Hepatocyte (in vitro differentiated cells): ENCODE measurements at regions not wholly inside any gene's neighbourhood (a gene's known extent, or its start where the extent isn't known, plus 50 kb on each side); places are given as distances from the start of the nearest gene placed in this dataset.

ENCODE experiments used
- DNase-seq: peaks from one replicate; pipeline ENCODE4 v3.0.0-alpha.2; 2016; ENCODE audit warnings: low spot score
- H2AFZ ChIP-seq: fragments of 200-600 bp; sonication (generic); 2 replicates; pipeline ENCODE4 v1.6.0; 2016; ENCODE audit warnings: antibody characterized with exemption, mild to moderate bottlenecking
- H3K27ac ChIP-seq: fragments of 200-600 bp; sonication (generic); 2 replicates; pipeline ENCODE4 v1.5.1; 2016; ENCODE audit warnings: mild to moderate bottlenecking
- H3K27me3 ChIP-seq: fragments of 200-600 bp; sonication (generic); 2 replicates; pipeline ENCODE4 v1.6.1; 2016
- H3K36me3 ChIP-seq: fragments of 200-600 bp; sonication (generic); replicated peaks from 2 replicates; pipeline ENCODE4 v1.5.1; 2016; ENCODE audit warnings: low read depth; ENCODE audit not compliant: insufficient read depth
- H3K4me1 ChIP-seq: fragments of 200-600 bp; sonication (generic); 2 replicates; pipeline ENCODE4 v1.5.1; 2016; ENCODE audit warnings: mild to moderate bottlenecking, moderate library complexity; ENCODE audit not compliant: insufficient read depth
- H3K4me2 ChIP-seq: fragments of 200-600 bp; sonication (generic); 2 replicates; pipeline ENCODE4 v1.6.0; 2016
- H3K4me3 ChIP-seq: fragments of 200-600 bp; sonication (generic); 2 replicates; pipeline ENCODE4 v1.5.1; 2016; ENCODE audit warnings: mild to moderate bottlenecking
- H3K79me2 ChIP-seq: fragments of 200-600 bp; sonication (generic); 2 replicates; pipeline ENCODE4 v1.6.0; 2017; ENCODE audit warnings: mild to moderate bottlenecking
- H3K9me2 ChIP-seq: fragments of 200-600 bp; sonication (generic); replicated peaks from 2 replicates; pipeline ENCODE4 v1.6.0; 2017; ENCODE audit warnings: mild to moderate bottlenecking; ENCODE audit not compliant: insufficient read depth
- H3K9me3 ChIP-seq: fragments of 200-600 bp; sonication (generic); 2 replicates; pipeline ENCODE4 v1.5.1; 2016; ENCODE audit warnings: low read depth, mild to moderate bottlenecking
- H4K20me1 ChIP-seq: fragments of 200-600 bp; sonication (generic); 2 replicates; pipeline ENCODE4 v1.6.0; 2016; ENCODE audit warnings: mild to moderate bottlenecking; ENCODE audit not compliant: insufficient read depth, poor library complexity, severe bottlenecking
- EZH2 ChIP-seq: fragments of 200-600 bp; sonication (generic); IDR thresholded peaks from 2 replicates; pipeline ENCODE4 v1.6.1; 2016; ENCODE audit warnings: antibody characterized with exemption, mild to moderate bottlenecking, borderline replicate concordance
- EZH2phosphoT487 ChIP-seq: fragments of 200-600 bp; sonication (generic); IDR thresholded peaks from one replicate; pipeline ENCODE4 v1.6.1; 2018; ENCODE audit warnings: antibody characterized with exemption, mild to moderate bottlenecking, low read depth, moderate library complexity; ENCODE audit not compliant: unreplicated experiment, severe bottlenecking
- WGBS: methylation state at CpG from one replicate; pipeline ENCODE4 v1.1.6; 2016; ENCODE audit warnings: low lambda C conversion rate; ENCODE audit errors: missing lambda C conversion rate; 5-methylcytosine and 5-hydroxymethylcytosine counted together
- TF ChIP-seq, protein P1 (sequence below): fragments of 200-600 bp; sonication (generic); IDR thresholded peaks from 2 replicates; pipeline ENCODE4 v1.5.1; 2016; ENCODE audit warnings: antibody characterized with exemption, mild to moderate bottlenecking; ENCODE audit not compliant: poor library complexity

DNA sequence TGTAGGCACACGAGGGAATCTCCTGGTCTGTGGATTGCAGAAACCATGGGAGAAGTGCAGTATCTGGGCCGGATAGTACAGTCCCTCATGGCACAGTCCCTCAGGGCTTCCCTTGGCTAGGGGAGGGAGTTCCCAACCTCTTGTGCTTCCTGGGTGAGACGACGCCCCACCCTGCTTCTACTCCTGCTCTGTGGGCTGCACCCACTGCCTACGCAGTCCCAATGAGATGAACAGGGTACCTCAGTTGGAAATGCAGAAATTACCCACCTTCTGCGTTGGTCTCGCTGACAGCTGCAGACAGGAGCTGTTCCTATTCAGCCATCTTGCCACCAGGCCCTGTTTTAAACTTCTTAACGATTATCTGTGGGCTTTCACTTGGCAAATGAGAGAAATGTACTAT is 157.2 kb upstream of the CARD18 start:
- WGBS = 94% methylated on average over 8 of the region's 8 CpGs

DNA sequence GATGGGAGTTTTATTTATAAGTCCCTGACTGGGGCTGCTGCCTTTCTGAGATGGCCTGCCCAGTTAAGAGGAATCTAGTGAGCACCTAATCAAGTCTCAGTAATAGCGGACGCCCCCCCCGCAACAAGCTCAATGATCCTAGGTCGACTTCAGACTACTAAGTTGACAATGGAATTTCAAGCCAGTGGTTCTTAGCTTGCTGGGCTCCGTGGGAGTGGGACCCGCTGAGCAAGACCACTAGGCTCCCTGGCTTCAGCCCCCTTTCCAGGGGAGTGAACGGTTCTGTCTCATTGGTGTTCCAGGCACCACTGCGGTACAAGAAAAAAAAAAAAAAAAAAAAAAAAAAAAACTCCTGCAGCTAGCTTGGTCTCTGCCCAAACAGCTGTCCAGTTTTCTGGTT is 156.8 kb upstream of the CARD18 start:
- no peak overlapping the region for H3K4me3 ChIP-seq
- no peaks in the 10 kb centered on the region for H3K36me3 ChIP-seq
- DNase-seq = no peak
- no peaks in the 10 kb centered on the region for H3K27me3 ChIP-seq
- no peaks in the 10 kb centered on the region for H3K9me3 ChIP-seq
- H2AFZ ChIP-seq = no peak overlapping the region
- no peaks in the 10 kb centered on the region for H3K79me2 ChIP-seq
- no peaks in the 10 kb centered on the region for H3K9me2 ChIP-seq
- TF ChIP-seq EZH2 = no peak
- TF ChIP-seq, protein P1, sequence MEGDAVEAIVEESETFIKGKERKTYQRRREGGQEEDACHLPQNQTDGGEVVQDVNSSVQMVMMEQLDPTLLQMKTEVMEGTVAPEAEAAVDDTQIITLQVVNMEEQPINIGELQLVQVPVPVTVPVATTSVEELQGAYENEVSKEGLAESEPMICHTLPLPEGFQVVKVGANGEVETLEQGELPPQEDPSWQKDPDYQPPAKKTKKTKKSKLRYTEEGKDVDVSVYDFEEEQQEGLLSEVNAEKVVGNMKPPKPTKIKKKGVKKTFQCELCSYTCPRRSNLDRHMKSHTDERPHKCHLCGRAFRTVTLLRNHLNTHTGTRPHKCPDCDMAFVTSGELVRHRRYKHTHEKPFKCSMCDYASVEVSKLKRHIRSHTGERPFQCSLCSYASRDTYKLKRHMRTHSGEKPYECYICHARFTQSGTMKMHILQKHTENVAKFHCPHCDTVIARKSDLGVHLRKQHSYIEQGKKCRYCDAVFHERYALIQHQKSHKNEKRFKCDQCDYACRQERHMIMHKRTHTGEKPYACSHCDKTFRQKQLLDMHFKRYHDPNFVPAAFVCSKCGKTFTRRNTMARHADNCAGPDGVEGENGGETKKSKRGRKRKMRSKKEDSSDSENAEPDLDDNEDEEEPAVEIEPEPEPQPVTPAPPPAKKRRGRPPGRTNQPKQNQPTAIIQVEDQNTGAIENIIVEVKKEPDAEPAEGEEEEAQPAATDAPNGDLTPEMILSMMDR = no peak
- TF ChIP-seq EZH2phosphoT487 = no peak
- no peak overlapping the region for H3K4me2 ChIP-seq
- H4K20me1 ChIP-seq = no peaks in the 10 kb centered on the region
- no peak overlapping the region for H3K27ac ChIP-seq
- WGBS = 96% methylated on average over 7 of the region's 8 CpGs
- H3K4me1 ChIP-seq = no peaks in the 10 kb centered on the region

More for the DNA sequence above, 157.2 kb upstream of the CARD18 start:
- Histone ChIP-seq H2AFZ (no peak overlapping the region), H3K27ac (no peak overlapping the region), H3K9me3 (no peaks in the 10 kb centered on the region), H3K36me3 (no peaks in the 10 kb centered on the region), H3K4me1 (no peaks in the 10 kb centered on the region), H3K79me2 (no peaks in the 10 kb centered on the region), H3K9me2 (no peaks in the 10 kb centered on the region), H3K27me3 (no peaks in the 10 kb centered on the region), H4K20me1 (no peaks in the 10 kb centered on the region), H3K4me3 (no peak overlapping the region), H3K4me2 (no peak overlapping the region)
- TF ChIP-seq EZH2 = no peak
- TF ChIP-seq, protein P1 = no peak
- no peak for TF ChIP-seq EZH2phosphoT487
- no peak for DNase-seq

DNA sequence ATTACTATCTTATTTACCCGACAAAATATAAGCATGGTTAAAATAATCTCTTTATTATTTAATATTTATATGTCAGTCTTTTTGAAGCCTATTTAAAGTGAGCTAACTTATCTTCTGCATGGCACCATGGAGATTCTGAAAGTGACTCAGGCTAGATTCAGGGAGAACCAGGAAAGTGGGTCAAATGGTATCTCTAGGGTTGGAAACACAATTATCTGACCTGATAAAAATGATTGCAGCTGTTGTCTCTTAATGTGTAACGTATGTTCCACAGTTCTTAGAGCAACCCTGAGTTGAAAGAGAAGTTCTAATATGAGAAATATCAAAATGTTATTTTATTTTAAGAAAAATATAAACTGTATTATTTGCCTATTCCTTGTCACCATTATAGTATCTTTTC is 143.1 kb upstream of the CARD18 start:
- H2AFZ ChIP-seq = no peak overlapping the region
- H3K4me3 ChIP-seq = no peak overlapping the region
- no peak overlapping the region for H3K4me2 ChIP-seq
- no peak for DNase-seq
- H3K27ac ChIP-seq = no peak overlapping the region
- H3K9me2 ChIP-seq = no peaks in the 10 kb centered on the region
- no peaks in the 10 kb centered on the region for H3K79me2 ChIP-seq
- no peak for TF ChIP-seq EZH2
- TF ChIP-seq, protein P1 = no peak
- no peak for TF ChIP-seq EZH2phosphoT487
- no peaks in the 10 kb centered on the region for H3K36me3 ChIP-seq
- no peaks in the 10 kb centered on the region for H4K20me1 ChIP-seq
- 73% methylated on average over 2 of the region's 2 CpGs for WGBS
- no peaks in the 10 kb centered on the region for H3K9me3 ChIP-seq
- H3K4me1 ChIP-seq = no peaks in the 10 kb centered on the region
- no peaks in the 10 kb centered on the region for H3K27me3 ChIP-seq

DNA sequence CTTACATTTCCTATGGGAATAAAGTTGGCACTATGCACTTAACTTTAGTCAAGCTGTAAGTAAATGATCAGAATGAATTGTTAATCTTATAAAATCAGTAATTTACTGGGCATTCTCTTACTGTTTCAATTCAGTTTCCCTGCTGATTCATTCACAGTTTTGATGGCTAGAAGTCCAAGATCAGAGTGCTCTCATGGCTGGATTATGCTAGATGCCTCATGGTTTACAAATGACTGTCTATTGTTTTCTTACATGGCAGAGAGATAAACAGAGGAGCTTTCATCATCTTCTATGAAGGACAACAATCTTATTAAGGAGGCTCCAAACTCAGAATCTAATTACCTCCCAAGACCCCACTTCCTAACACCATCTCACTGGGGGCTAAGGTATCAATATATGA is 135.1 kb upstream of the CARD18 start:
- TF ChIP-seq EZH2phosphoT487 (no peak), EZH2 (no peak)
- TF ChIP-seq, protein P1 = no peak
- Histone ChIP-seq H3K27ac (no peak overlapping the region), H3K4me2 (no peak overlapping the region), H3K9me3 (no peaks in the 10 kb centered on the region), H3K79me2 (no peaks in the 10 kb centered on the region), H3K4me3 (no peak overlapping the region), H4K20me1 (no peaks in the 10 kb centered on the region), H3K27me3 (no peaks in the 10 kb centered on the region), H3K9me2 (no peaks in the 10 kb centered on the region), H2AFZ (no peak overlapping the region), H3K4me1 (no peaks in the 10 kb centered on the region), H3K36me3 (no peaks in the 10 kb centered on the region)
- no peak for DNase-seq
